Urinary bladder (tissue), 3 donors: ENCODE measurements at regions not wholly inside any gene's neighbourhood (a gene's known extent, or its start where the extent isn't known, plus 50 kb on each side); places are given as distances from the start of the nearest gene placed in this dataset.
"Not testable (repeated sequence)": the region's sequence is repeated elsewhere in the genome, so short reads cannot be mapped to it uniquely, and the experiment has no call there.

Source experiments
- DNase-seq: peaks from one replicate; pipeline ENCODE4 v3.0.0-alpha.2; 2015; ENCODE audit errors: extremely low spot score
- H3K27ac ChIP-seq: one replicate; pipeline ENCODE4 v1.5.1; 2013; ENCODE audit warnings: low read depth, mild to moderate bottlenecking, moderate library complexity
- H3K36me3 ChIP-seq: one replicate; pipeline ENCODE4 v1.6.1; 2013; ENCODE audit warnings: mild to moderate bottlenecking, moderate library complexity; ENCODE audit not compliant: insufficient read depth
- H3K4me1 ChIP-seq: one replicate; pipeline ENCODE4 v1.6.1; 2013; ENCODE audit warnings: mild to moderate bottlenecking, moderate library complexity; ENCODE audit not compliant: insufficient read depth
- H3K4me3 ChIP-seq: one replicate; pipeline ENCODE4 v1.5.1; 2013; ENCODE audit warnings: low read depth, low read length
- WGBS: extraction: QIAGEN DNeasy Blood & Tissue Kit; methylation state at CpG from one replicate; pipeline ENCODE4 v1.1.7; 2013; 5-methylcytosine and 5-hydroxymethylcytosine counted together
- donor health status: healthy with polysubstance abuse.
- donor health status: healthy.

DNA sequence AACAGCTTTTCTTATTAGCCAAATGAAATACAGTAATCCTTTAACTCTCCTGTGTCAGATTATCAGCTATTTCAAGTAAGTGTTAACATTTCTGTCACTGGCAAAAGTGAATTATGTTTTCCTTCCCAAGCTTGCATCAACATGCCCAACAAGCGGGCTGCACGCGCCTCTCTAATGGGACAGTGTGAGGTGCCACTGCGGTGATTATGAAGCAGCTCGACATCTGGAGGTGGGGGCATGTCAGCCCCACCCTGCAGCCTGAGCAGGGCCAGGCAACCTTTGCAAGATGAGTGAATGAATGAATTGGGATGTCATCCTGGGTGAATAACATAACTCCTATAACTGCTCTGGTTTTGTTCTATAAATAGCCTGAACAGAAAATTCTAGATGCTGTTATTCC lies 301.4 kb downstream of the ZNF326 start:
- H3K27ac ChIP-seq = no peak overlapping the region
- no peak for DNase-seq
- WGBS = 80% methylated on average over 5 of the region's 5 CpGs

DNA sequence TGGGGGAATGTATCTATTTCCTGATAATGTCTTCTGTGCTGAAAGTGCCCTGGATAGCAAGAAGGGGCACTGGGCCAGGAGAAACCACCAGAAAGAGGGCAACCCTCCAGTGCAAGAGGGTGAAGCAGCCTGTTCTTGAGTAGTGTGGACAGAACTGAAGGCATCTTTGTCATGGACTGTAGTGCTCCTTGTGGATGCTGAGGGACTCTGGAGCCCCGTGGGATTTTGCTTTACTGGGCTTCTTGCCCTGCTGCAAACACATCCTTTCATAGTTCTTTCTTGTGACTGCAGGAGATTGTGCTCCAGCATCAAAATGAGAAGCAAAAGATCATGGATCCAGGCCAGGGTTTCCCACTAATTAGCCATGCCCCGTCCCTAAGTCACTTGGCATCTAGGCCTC lies 300.6 kb downstream of the ZNF326 start:
- H3K27ac ChIP-seq = no peak overlapping the region
- H3K4me3 ChIP-seq = no peak overlapping the region
- H3K4me1 ChIP-seq = no peaks in the 10 kb centered on the region
- no peaks in the 10 kb centered on the region for H3K36me3 ChIP-seq
- WGBS = 48% methylated on average over 2 of the region's 2 CpGs
- DNase-seq = no peak

More for the DNA sequence above, 301.4 kb downstream of the ZNF326 start:
- Histone ChIP-seq H3K4me1 (no peaks in the 10 kb centered on the region), H3K36me3 (no peaks in the 10 kb centered on the region), H3K4me3 (no peak overlapping the region)

DNA sequence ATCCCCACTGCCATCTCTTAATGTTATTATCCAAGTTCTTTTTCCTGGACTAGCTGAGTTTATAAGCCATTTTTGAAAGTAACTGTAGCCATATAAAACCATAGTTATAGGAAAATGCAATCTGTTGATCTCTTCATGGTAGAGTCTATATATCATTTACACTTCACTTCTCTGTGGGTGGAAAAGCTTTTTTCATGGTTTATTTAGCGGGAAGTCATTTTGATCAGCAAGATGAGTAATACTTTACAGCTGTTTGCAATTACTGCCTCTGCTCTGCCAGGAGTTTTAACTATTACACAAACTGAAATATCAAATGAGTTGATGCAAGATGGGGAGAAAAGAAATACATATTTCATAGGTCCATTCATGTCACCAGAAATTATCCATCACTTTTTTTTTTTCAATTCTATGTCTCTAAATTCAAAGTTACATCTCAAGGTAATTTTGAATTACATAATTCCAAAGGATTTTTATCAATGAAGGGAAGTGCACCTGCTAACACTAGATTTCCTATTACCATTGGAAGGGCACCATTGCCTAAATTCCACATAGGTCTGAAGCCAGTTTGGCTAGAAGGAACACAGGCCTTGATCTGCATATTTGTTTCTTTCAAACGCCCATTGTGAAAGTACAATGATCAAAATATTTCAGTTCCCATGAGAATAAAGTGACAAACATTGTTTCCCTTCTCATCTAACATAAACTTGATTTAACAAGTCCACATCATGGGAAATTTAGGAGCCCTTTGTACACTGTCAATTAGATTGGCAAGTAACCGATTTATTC lies 296.7 kb downstream of the ZNF326 start:
- H3K27ac ChIP-seq = no peak overlapping the region
- no peaks in the 10 kb centered on the region for H3K4me1 ChIP-seq
- H3K4me3 ChIP-seq = no peak overlapping the region
- 63% methylated on average over 3 of the region's 3 CpGs for WGBS
- no peaks in the 10 kb centered on the region for H3K36me3 ChIP-seq
- DNase-seq = no peak

DNA sequence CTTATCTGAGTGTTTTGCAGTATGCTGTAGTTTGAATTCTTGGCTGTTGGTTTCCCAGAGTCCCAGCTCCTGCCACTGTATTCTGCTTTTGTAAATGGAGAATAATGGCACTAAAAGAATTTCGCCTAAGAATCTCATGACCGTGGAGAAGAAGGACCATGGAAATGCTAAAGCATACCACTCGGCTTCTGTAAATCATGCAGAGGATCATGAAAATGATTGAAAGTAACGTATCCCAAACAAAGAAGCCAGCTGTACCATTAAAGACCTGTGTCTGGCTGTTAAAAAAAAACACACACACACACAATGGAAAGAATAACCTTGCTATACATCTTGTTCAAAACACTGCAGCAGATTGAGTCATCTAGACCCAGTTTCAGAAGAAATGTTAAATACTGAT lies 287.9 kb downstream of the ZNF326 start:
- Histone ChIP-seq H3K4me3 (no peak overlapping the region), H3K36me3 (no peaks in the 10 kb centered on the region), H3K27ac (no peak overlapping the region), H3K4me1 (no peaks in the 10 kb centered on the region)
- DNase-seq = no peak
- 75% methylated on average over 4 of the region's 4 CpGs for WGBS

DNA sequence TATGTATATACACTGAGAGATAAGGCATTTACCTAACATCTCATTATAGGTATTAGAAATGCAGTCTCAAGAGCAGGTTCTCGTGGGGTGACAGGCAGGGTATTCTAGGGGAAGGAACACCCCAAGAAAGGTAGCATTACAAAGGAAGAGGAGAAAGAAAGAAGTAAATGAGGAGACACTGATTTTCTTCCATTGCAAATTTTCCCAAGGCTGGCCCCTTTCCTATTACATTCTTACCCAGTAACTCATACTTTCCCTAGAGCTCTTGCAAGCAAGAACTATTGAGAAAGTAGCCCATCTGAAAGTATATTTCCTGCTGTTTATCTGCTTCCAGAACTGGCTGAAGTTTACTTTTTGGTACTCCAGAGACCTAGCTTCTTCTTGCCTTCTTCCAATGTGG lies 287.0 kb downstream of the ZNF326 start:
- DNase-seq, H3K36me3 ChIP-seq, H3K27ac ChIP-seq, H3K4me3 ChIP-seq, H3K4me1 ChIP-seq: not testable (repeated sequence)
- whole genome bisulfite sequencing = 70% methylated on average over 1 of the region's 1 CpG

DNA sequence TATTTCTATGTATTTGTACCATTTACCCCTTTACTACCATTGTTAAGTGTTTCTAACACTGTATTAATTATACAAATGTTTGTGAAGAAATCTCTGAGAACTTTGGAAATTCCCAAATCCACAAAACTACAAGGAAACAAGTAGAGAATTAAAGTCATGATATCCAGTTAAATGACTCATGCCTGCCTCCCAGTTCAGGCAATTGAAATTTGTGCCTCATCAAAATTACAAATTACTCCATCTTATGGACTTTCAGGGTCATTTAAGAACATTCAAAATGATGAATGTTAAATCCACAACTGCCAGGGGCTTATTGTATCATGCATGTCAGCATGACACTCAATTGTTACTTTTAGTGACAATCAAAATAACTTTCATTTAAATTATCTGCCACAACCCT lies 282.4 kb downstream of the ZNF326 start:
- Histone ChIP-seq H3K4me3 (no peak overlapping the region), H3K4me1 (no peaks in the 10 kb centered on the region), H3K36me3 (no peaks in the 10 kb centered on the region), H3K27ac (no peak overlapping the region)
- DNase-seq = no peak

DNA sequence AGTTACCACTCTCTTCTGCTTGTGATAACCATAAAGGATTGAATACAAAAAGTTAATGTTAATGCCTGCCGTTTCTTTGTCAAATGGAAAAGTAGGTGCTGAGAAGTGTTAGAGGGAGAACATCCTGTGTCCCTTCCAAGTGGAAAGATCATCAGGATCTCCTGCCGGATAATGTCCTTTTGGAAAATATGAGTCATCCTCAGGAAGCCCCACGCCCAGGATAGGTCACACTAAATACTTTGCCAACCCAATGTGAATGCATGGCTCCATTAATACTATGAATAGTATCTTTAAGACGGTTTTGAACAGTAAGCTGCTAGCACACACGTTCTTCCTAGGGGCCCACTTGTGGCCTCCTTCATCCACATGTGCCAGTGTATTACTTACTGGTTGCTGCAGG lies 279.5 kb downstream of the ZNF326 start:
- no peaks in the 10 kb centered on the region for H3K36me3 ChIP-seq
- no peak overlapping the region for H3K27ac ChIP-seq
- no peak for DNase-seq
- H3K4me3 ChIP-seq = no peak overlapping the region
- WGBS = 58% methylated on average over 5 of the region's 5 CpGs
- no peaks in the 10 kb centered on the region for H3K4me1 ChIP-seq

DNA sequence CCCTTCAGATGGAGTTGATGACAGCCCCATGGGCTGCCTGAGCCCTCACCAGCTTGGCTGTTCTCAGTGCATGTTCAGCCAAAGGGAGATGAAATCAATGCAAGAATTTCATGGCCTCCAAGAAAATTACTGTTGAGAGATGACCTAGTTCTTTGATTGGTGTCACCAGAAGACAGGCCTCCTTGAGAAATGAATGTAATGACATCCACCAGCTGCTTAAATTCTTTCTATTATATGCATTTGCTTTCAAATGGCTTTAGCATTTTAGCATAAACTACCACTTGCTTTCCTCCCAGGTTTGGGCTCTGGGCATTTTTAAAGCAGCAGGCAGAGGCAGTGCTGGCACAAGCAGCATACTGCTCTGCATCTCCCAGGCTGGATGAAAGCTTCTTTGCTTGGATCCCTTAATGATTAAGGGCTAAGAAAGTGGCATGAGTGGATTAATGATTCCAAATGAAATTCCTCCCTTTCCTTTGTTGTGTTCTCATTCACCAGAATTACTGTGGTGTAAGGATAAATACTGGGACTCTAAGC lies 278.4 kb downstream of the ZNF326 start:
- Histone ChIP-seq H3K27ac (no peak overlapping the region), H3K36me3 (no peaks in the 10 kb centered on the region), H3K4me3 (no peak overlapping the region), H3K4me1 (no peaks in the 10 kb centered on the region)
- no peak for DNase-seq

DNA sequence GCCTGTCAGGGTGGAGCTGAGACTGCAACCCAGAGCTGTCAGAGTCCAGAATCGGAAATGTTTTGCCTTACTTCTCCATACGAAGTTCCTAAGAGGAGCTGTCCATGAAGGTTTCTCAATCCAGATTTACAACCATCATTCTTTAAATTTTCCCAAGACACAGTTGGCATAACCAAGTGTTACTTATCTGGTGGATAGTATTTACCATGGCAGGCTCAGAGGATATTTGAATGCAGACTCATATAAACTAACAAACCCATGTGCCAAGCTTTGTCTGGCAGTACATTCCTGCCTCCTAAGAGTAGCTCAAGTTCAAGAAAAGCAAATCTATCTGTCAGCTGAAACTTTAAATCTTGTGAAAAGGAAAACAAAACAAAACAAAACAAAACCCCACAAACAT lies 267.9 kb downstream of the ZNF326 start:
- H3K36me3 ChIP-seq = no peaks in the 10 kb centered on the region
- no peak overlapping the region for H3K4me3 ChIP-seq
- DNase-seq = no peak
- 32% methylated on average over 2 of the region's 2 CpGs for WGBS
- H3K27ac ChIP-seq = no peak overlapping the region
- H3K4me1 ChIP-seq = no peaks in the 10 kb centered on the region

DNA sequence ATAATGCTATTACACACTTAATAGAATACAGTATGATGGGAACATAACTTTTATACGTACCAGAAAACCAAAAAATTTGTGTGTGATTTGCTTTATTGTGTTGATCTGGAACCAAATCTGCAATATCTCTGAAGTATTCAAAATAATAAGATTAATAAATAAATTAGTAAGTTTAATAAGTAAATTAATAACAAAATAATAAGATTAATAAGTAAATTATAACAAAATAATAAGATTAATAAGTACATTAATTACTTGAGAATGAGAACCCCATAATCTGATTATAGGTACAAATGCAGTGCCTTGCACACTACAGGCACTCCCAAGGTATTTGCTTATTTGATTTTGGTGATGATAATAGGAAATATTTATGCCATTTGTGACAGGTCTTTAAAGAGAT lies 267.4 kb downstream of the ZNF326 start:
- no peaks in the 10 kb centered on the region for H3K4me1 ChIP-seq
- H3K36me3 ChIP-seq = no peaks in the 10 kb centered on the region
- H3K27ac ChIP-seq = no peak overlapping the region
- no peak overlapping the region for H3K4me3 ChIP-seq
- 87% methylated on average over 1 of the region's 1 CpG for WGBS
- DNase-seq = no peak

DNA sequence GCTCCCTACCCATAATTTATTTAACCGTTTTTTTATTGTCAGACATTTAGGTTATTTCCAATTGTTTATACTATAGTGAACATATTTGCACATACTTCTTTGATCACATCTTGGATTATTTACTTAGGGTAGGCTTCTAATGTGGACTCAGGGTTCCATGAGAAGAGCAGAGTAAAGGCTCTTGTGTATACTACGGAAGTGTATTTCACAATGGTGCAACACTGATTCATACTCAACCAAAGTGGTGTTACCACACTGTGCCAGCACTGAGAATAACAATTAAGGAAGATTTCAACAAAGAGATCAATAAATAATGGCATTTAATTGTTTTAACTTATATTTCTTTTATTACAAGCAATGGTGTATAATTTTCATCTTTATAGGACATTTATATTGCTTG lies 251.2 kb downstream of the ZNF326 start:
- H3K4me3 ChIP-seq = no peak overlapping the region
- no peak overlapping the region for H3K27ac ChIP-seq
- H3K4me1 ChIP-seq = no peaks in the 10 kb centered on the region
- DNase-seq = no peak
- WGBS = 79% methylated on average over 2 of the region's 2 CpGs
- no peaks in the 10 kb centered on the region for H3K36me3 ChIP-seq

DNA sequence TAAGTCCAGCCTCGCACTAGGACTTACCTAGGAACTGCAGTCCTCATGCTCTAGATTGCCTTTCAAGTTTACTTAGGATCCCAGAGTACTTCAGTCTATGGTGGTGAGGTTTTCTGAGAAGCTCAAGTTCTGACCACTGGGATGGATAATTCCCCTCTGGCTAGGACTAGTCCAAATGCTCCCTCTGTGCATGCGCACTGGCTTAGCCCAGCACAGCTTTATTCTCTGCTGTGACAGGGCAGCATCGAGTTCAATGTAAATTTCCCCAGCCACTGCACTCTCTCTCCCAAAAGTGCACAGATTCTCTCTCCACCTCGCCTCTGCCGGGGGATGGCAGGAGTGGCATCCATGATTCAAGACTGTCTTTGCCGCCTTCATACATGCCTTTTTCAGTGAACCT lies 241.6 kb downstream of the ZNF326 start:
- Histone ChIP-seq H3K36me3 (no peaks in the 10 kb centered on the region), H3K4me3 (no peak overlapping the region), H3K27ac (no peak overlapping the region), H3K4me1 (no peaks in the 10 kb centered on the region)
- WGBS = 90% methylated on average over 6 of the region's 6 CpGs
- no peak for DNase-seq

DNA sequence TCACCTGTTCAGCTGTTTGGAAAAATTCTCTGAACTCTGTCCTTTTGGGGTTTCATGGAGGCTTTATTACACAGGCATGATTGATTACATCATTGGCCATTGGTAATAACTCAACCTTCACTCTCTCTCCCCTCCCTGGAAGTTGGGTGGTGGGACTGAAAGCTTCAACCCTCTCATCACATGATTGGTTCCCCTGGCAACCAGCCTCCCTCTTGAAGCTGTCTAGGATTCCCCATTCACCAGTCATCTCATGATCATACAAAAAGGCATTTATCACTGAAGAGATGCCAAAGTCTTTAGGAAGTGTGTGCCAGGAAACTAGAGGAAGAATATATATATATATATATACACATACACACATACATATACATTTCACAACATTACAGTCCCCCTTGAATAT lies 228.5 kb downstream of the ZNF326 start:
- H3K4me1 ChIP-seq = peaks cover 1% of the 10 kb centered on the region
- DNase-seq = no peak
- H3K27ac ChIP-seq = no peak overlapping the region
- no peak overlapping the region for H3K4me3 ChIP-seq
- H3K36me3 ChIP-seq = no peaks in the 10 kb centered on the region

DNA sequence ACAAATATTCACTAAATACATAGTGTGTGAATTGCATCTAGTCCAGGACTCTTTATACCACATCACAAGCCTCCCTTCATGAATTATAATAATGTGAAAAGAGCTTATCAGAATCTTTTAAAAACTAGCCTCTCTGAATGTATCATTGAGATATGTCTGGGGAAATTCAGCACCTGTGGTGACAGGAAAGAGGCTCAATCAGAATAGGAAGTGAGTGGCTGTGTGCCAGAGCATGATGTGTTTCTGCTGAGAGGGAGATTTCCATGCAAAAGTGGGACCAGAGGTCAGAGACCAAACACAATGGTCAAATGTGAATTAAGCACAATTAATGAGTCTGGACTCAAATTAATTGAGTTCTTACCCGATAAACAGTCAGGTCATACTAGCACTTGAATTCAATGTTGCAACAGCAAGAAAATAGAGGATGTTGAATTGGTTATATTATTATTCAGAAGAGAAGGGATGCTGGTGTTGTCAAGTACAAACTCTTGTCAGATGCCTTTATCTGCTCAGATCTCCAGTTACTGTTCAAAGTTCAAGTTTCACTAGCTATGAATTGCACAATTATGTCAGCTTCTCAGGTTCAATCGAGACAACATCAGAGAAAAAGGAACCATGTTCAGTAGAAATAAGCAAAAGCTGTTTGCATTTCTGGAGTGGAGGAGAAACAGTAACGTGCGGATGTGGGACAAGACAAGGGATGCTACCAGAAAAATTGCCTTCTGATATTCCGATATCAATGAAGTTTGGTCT lies 226.2 kb downstream of the ZNF326 start:
- WGBS = 81% methylated on average over 5 of the region's 5 CpGs
- no peaks in the 10 kb centered on the region for H3K36me3 ChIP-seq
- H3K4me1 ChIP-seq = peaks cover 1% of the 10 kb centered on the region
- DNase-seq = no peak
- H3K4me3 ChIP-seq = no peak overlapping the region
- H3K27ac ChIP-seq = no peak overlapping the region
